Thoracic aorta (tissue), 2 donors: ENCODE measurements at regions not wholly inside any gene's neighbourhood (a gene's known extent, or its start where the extent isn't known, plus 50 kb on each side); places are given as distances from the start of the nearest gene placed in this dataset.

Experiments used
- ATAC-seq: fragments of 150-250 bp; one replicate; pipeline ENCODE4 v1.8.0; 2017; ENCODE audit warnings: low read depth; ENCODE audit not compliant: insufficient number of reproducible peaks, low FRiP score
- DNase-seq: peaks from one replicate; pipeline ENCODE4 v3.0.0-alpha.2; 2020; ENCODE audit warnings: low spot score
- H3K27ac ChIP-seq, 2 donors: fragments of 200-600 bp; sonication (generic); 1 replicate in 1 of 2; 2 replicates in 1 of 2; pipeline ENCODE4 v1.5.1; 2016; ENCODE audit warnings: mild to moderate bottlenecking in 2 of 2, moderate library complexity in 2 of 2
- H3K27me3 ChIP-seq: fragments of 200-600 bp; sonication (generic); replicated peaks from 2 replicates; pipeline ENCODE4 v1.6.0; 2016; ENCODE audit warnings: mild to moderate bottlenecking; ENCODE audit not compliant: insufficient read depth
- H3K36me3 ChIP-seq: fragments of 200-600 bp; sonication (generic); one replicate; pipeline ENCODE4 v1.5.1; 2016
- H3K4me1 ChIP-seq, 2 donors: fragments of 200-600 bp; sonication (generic); 1 replicate in 1 of 2; 2 replicates in 1 of 2; pipeline versions ENCODE4 v1.5.1 to v1.6.0; 2016; ENCODE audit warnings: low read depth in 2 of 2, mild to moderate bottlenecking in 1 of 2; ENCODE audit not compliant: control insufficient read depth in 1 of 2
- H3K4me3 ChIP-seq: fragments of 200-600 bp; sonication (generic); 2 replicates; pipeline ENCODE4 v1.5.1; 2016; ENCODE audit warnings: mild to moderate bottlenecking
- H3K9me3 ChIP-seq: fragments of 200-600 bp; sonication (generic); 2 replicates; pipeline ENCODE4 v1.5.1; 2016
- TF ChIP-seq, protein P1 (sequence below): fragments of 200-600 bp; sonication (generic); IDR thresholded peaks from one replicate; pipeline ENCODE4 v1.5.1; 2019; ENCODE audit warnings: antibody characterized with exemption

DNA sequence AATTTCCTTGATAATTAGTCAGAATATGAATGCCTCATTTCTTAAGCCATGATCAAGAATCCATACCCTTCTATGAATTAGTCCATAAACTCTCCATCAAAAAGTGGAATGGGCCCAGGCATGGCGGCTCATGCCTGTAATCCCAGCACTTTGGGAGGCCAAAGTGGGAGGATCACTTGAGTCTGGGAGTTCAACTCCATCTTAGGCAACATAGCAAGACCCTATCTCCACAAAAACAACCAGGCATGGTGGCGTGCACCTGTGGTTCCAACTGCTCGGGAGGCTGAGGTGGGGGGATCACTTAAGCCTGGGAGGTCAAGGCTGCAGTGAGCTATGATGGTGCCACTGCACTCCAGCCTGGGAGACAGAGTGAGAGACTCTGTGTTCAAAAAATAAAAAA, 52.1 kb upstream of the SHANK2 start:
- TF ChIP-seq, protein P1, sequence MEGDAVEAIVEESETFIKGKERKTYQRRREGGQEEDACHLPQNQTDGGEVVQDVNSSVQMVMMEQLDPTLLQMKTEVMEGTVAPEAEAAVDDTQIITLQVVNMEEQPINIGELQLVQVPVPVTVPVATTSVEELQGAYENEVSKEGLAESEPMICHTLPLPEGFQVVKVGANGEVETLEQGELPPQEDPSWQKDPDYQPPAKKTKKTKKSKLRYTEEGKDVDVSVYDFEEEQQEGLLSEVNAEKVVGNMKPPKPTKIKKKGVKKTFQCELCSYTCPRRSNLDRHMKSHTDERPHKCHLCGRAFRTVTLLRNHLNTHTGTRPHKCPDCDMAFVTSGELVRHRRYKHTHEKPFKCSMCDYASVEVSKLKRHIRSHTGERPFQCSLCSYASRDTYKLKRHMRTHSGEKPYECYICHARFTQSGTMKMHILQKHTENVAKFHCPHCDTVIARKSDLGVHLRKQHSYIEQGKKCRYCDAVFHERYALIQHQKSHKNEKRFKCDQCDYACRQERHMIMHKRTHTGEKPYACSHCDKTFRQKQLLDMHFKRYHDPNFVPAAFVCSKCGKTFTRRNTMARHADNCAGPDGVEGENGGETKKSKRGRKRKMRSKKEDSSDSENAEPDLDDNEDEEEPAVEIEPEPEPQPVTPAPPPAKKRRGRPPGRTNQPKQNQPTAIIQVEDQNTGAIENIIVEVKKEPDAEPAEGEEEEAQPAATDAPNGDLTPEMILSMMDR = no peak
- ATAC-seq (no peak), DNase-seq (no peak)
- no peaks in the 10 kb centered on the region for H3K27me3 ChIP-seq
- no peak overlapping the region for H3K27ac ChIP-seq
- H3K4me3 ChIP-seq = no peak overlapping the region
- no peaks in the 10 kb centered on the region for H3K9me3 ChIP-seq
- no peaks in the 10 kb centered on the region for H3K36me3 ChIP-seq
- peaks cover 8 to 18% of the 10 kb centered on the region in 2 donors for H3K4me1 ChIP-seq

DNA sequence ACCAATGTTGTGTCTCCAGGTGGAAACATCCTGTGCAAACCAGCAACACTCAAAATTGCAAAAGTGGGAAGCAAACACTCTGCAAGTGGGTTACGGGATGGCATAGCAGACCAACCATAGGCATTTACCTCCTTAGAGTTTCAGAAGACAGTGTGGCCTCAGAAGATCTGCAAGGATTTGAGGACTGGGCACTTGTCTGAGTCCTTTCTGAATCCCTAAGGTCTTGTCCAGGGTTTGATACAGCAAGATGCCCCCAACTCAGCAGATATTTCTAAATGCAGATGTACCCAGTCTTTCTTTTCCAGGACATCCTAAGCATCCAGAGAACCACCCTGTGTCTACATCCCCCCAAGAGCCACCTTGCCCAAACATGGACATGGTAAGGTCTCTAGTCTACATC, 51.7 kb upstream of the SHANK2 start:
- TF ChIP-seq, protein P1 = no peak
- Histone ChIP-seq H3K27ac (no peak overlapping the region), H3K4me3 (no peak overlapping the region), H3K36me3 (no peaks in the 10 kb centered on the region), H3K4me1 (peaks cover 8 to 21% of the 10 kb centered on the region in 2 donors), H3K27me3 (no peaks in the 10 kb centered on the region), H3K9me3 (no peaks in the 10 kb centered on the region)
- no peak for ATAC-seq
- DNase-seq = no peak

DNA sequence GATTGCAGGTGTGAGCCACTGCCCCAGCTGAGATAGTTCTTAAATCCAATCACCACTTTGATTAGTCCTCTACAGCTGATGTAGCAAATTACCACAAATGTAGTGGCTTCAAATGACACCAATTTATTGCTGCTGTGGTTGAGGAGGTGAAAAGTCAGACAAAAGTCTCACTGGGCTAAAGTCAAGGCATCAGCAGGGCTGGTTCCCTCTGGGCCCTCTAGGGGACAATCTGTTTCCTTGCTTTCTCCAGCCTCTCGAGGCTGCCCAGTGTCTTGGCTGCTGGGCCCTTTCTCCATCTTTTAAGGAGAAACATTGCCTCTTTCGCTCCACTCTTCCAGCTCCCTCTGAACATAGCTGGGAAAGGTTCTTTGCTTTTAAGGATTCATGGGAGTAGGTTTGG, 50.5 kb upstream of the SHANK2 start:
- H3K27me3 ChIP-seq = no peaks in the 10 kb centered on the region
- no peak for DNase-seq

DNA sequence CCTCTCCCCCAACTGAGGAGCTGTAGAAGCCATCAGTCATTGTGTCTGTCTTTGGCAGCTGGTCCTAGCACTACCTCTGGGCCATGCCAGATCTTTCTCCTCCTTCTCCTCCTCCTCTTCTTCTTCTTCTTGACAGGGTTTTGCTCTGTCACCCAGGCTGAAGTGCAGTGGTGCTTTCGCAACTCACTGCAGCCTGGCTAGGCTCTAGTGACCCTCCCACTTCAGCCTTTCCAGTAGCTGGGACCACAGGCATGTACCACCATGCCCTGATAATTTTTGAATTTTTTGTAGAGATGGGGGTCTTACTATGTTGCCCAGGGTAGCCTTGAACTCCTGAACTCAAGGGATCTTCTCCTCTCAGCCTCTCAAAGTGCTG, 50.1 kb upstream of the SHANK2 start:
- Histone ChIP-seq H3K4me3 (no peak overlapping the region), H3K9me3 (no peaks in the 10 kb centered on the region), H3K4me1 (peaks cover 8 to 26% of the 10 kb centered on the region in 2 donors), H3K36me3 (no peaks in the 10 kb centered on the region), H3K27ac (no peak overlapping the region), H3K27me3 (no peaks in the 10 kb centered on the region)
- TF ChIP-seq, protein P1 = no peak
- DNase-seq (no peak), ATAC-seq (no peak)

More for the DNA sequence above, 50.5 kb upstream of the SHANK2 start:
- H3K27ac ChIP-seq = no peak overlapping the region
- no peaks in the 10 kb centered on the region for H3K9me3 ChIP-seq
- no peak for ATAC-seq
- no peak overlapping the region for H3K4me3 ChIP-seq
- H3K4me1 ChIP-seq = peaks cover 8 to 26% of the 10 kb centered on the region in 2 donors
- TF ChIP-seq, protein P1 = no peak
- no peaks in the 10 kb centered on the region for H3K36me3 ChIP-seq
